ENCODE measurements at regions not wholly inside any gene's neighbourhood (a gene's known extent, or its start where the extent isn't known, plus 50 kb on each side); places are given as distances from the start of the nearest gene placed in this dataset.

DNA sequence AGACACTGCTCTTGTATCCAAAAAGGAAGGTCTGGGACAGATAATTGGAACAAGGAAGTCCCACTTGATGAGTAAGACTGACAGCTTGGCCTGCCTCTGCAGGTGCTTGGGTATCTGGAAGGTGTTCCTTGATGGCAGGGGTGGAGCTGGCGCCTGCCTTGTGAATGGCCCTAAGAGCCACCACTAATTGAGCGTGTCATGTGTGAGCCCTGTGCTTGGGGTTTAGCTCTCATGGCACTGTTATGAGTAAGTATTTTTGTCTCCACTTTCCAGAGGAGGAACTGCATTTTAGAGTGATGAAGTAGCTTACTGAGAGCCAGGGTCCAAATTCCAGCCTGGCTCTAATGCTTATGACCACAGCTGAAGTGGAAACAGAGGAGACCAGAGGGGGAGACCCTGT lies 71.2 kb upstream of the NECTIN1 start:
- H3K4me1 ChIP-seq, result no peaks in the 10 kb centered on the region
- H3K4me3 ChIP-seq, result no peak overlapping the region
- no peak overlapping the region for H3K27ac ChIP-seq
- no peaks in the 10 kb centered on the region for H3K27me3 ChIP-seq
- intact Hi-C loops (cut with DNase I), result no loop called here
- H3K9me3 ChIP-seq, result no peaks in the 10 kb centered on the region
- TF ChIP-seq, protein P1, sequence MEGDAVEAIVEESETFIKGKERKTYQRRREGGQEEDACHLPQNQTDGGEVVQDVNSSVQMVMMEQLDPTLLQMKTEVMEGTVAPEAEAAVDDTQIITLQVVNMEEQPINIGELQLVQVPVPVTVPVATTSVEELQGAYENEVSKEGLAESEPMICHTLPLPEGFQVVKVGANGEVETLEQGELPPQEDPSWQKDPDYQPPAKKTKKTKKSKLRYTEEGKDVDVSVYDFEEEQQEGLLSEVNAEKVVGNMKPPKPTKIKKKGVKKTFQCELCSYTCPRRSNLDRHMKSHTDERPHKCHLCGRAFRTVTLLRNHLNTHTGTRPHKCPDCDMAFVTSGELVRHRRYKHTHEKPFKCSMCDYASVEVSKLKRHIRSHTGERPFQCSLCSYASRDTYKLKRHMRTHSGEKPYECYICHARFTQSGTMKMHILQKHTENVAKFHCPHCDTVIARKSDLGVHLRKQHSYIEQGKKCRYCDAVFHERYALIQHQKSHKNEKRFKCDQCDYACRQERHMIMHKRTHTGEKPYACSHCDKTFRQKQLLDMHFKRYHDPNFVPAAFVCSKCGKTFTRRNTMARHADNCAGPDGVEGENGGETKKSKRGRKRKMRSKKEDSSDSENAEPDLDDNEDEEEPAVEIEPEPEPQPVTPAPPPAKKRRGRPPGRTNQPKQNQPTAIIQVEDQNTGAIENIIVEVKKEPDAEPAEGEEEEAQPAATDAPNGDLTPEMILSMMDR (IDR thresholded peaks at IDR 0.05), result no peak
- H3K9ac ChIP-seq (ENCODE audit: low read depth in 2 of 2, low read length in 2 of 2), result no peak overlapping the region
- H3K36me3 ChIP-seq, result no peaks in the 10 kb centered on the region
- DNase-seq, result no peak

DNA sequence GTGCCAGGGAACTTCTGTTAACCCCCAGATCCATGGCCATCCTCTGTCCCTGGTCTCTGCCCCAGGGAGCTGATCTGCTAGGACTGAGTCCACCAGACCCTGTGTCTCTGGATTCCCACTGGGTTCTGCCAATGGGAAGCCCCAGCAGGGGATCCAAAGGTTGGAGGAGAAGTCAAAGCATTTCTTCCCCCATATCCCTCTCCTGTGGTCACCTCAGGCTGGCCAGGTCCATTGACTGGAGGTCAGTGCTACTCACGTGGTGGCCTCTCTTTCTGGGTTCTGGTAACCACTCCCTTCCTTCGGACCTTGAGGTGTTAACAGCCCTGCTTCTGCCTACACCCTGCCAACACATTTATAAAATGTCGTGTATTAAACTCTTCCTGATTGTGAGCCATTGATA lies 69.7 kb upstream of the NECTIN1 start:
- Histone ChIP-seq H3K4me3 (no peak overlapping the region), H3K4me1 (no peaks in the 10 kb centered on the region), H3K27ac (no peak overlapping the region), H3K9ac (ENCODE audit: low read depth in 2 of 2, low read length in 2 of 2) (no peak overlapping the region), H3K27me3 (no peaks in the 10 kb centered on the region), H3K36me3 (no peaks in the 10 kb centered on the region), H3K9me3 (no peaks in the 10 kb centered on the region)
- TF ChIP-seq, protein P1 (IDR thresholded peaks at IDR 0.05), result no peak
- DNase-seq, result no peak
- intact Hi-C loops (cut with DNase I), result no loop called here

DNA sequence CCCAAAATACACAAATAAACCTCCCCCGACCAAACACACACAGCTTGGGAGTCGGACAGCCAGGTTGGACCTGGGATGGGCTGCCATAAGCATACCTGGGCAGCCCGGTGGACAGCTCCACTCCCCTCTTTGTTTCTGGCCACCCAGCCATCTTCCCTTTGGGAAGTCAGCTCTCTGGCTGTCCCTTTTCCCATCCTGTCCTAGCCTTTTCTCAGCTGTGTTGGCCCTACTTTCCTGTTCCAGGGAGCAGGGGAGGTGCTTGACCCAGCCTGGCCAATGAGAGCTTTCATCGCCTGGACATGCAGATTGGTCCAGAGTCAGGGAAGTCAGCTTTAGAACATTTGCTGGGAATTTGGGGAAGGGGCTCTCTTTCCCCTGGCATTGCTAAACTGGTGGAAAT lies 68.7 kb upstream of the NECTIN1 start:
- Histone ChIP-seq H3K27ac (no peak overlapping the region), H3K9ac (ENCODE audit: low read depth in 2 of 2, low read length in 2 of 2) (no peak overlapping the region), H3K27me3 (no peaks in the 10 kb centered on the region), H3K36me3 (no peaks in the 10 kb centered on the region), H3K4me3 (no peak overlapping the region), H3K9me3 (no peaks in the 10 kb centered on the region), H3K4me1 (no peaks in the 10 kb centered on the region)
- DNase-seq, result no peak
- TF ChIP-seq, protein P1 (IDR thresholded peaks at IDR 0.05), result no peak
- intact Hi-C loops (cut with DNase I), result no loop called here

DNA sequence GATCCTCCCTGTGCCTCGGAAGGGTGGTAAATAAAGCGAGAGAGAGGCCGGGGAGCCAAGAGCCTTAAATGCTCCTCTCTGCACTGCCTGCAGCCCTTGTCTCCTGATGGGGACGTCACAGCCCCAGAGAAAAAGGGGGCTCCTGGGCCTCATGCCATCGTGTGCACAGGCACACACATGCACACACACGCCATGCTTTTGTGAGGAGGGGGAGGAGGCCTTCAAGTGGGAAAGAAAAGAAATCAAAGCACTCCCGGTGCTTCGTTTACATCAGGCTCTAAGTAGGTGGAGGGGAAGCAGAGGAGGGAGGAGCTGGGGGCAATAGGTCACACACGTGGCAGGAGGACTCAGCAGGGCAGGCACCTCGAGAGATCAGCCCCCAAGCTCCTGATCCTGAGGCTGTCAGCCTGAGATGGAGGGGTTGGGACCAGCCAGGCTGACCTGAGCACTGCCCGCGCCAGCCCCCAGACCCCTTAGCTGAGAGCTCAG lies 68.2 kb upstream of the NECTIN1 start:
- H3K27ac ChIP-seq, result no peak overlapping the region
- no peak for DNase-seq
- no peak overlapping the region for H3K4me3 ChIP-seq
- no peaks in the 10 kb centered on the region for H3K27me3 ChIP-seq
- H3K9ac ChIP-seq (ENCODE audit: low read depth in 2 of 2, low read length in 2 of 2), result no peak overlapping the region
- H3K36me3 ChIP-seq, result no peaks in the 10 kb centered on the region
- no peaks in the 10 kb centered on the region for H3K9me3 ChIP-seq
- H3K4me1 ChIP-seq, result no peaks in the 10 kb centered on the region
- intact Hi-C loops (cut with DNase I), result no loop called here
- TF ChIP-seq, protein P1 (IDR thresholded peaks at IDR 0.05), result no peak

DNA sequence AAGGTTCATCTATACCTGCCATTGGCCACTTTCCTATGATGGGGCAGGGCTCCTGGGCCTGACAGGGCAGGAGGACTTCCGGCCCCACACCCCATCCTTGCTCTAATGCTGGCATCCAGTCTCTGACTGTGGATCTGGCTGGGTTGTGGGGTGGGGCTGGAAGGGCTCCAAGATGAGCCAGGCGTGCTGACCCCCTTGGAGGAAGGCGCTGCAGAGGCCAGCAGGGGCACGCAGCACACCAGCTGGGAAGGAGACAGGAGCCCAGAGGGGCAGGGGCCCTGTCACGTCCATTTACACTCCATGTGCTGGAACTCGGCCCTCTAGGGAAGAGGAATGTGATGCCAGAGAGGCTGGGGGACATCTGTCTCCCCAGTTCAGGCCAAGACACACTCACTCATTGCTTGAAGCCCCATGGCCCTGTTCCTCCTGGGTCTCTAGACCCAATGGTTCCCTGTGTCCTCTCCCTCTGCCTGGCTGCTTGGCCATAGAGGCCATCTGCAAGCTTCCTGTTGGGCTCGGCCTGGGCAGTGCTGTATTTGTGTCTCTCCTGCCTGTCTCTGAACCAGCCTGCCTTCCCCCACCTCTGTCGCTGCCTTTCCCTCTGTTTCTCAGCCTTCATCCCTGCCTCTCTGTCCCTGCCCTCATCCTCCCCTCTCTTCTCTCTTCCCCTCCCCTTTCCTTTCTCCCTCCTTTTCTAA lies 67.5 kb upstream of the NECTIN1 start:
- no peaks in the 10 kb centered on the region for H3K27me3 ChIP-seq

More for the DNA sequence above, 67.5 kb upstream of the NECTIN1 start:
- Histone ChIP-seq H3K4me1 (no peaks in the 10 kb centered on the region), H3K27ac (no peak overlapping the region), H3K9ac (ENCODE audit: low read depth in 2 of 2, low read length in 2 of 2) (no peak overlapping the region), H3K4me3 (no peak overlapping the region), H3K36me3 (no peaks in the 10 kb centered on the region), H3K9me3 (no peaks in the 10 kb centered on the region)
- TF ChIP-seq, protein P1 (IDR thresholded peaks at IDR 0.05), result no peak
- intact Hi-C loops (cut with DNase I), result no loop called here
- no peak for DNase-seq
